GM12892 (cell line): ENCODE measurements at regions not wholly inside any gene's neighbourhood (a gene's known extent, or its start where the extent isn't known, plus 50 kb on each side); places are given as distances from the start of the nearest gene placed in this dataset.
"Not testable (repeated sequence)": the region's sequence is repeated elsewhere in the genome, so short reads cannot be mapped to it uniquely, and the experiment has no call there.

ENCODE experiments used
- DNase-seq: peaks from one replicate; pipeline ENCODE4 v3.0.0; 2011; ENCODE audit not compliant: insufficient read length
- FAIRE-seq: peaks from 2 replicates; lab custom pipeline; 2011; peaks lifted over from hg19 to GRCh38; lab: Jason Lieb, UNC
- POLR2A ChIP-seq: IDR thresholded peaks from 2 replicates; pipeline ENCODE4 v1.6.1; 2011; ENCODE audit warnings: low read depth, low read length, control low read depth
- POLR2AphosphoS5 ChIP-seq: IDR thresholded peaks from 2 replicates; pipeline ENCODE4 v1.6.1; 2011; ENCODE audit warnings: low read depth, low read length, control low read depth
- TAF1 ChIP-seq: IDR thresholded peaks from 2 replicates; pipeline ENCODE4 v1.6.1; 2011; ENCODE audit warnings: low read depth, mild to moderate bottlenecking, control low read depth, low read length, borderline replicate concordance

DNA sequence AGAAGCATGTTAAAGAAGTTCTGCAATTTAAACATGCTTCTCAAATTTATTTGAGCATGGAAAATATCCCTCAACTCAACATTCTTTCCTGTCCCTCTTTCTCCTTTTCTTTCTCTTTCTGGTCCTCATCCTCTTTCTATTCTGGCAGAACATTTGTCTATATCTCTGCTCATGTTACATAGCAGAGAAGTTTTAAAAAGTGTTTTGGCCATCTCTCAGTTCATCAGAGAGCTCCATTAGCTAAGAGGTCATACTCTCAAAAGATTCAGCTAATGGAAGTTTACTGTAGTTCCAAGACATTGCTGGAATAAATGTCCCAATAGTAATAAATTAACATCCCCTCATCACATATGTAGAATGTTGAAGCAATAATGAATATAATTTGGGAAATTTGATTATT lies 53.5 kb downstream of the XCL2 start:
- FAIRE-seq (no peak), DNase-seq (no peak)
- TF ChIP-seq TAF1 = no peak
- TF ChIP-seq POLR2AphosphoS5 = no peak
- TF ChIP-seq POLR2A = no peak

DNA sequence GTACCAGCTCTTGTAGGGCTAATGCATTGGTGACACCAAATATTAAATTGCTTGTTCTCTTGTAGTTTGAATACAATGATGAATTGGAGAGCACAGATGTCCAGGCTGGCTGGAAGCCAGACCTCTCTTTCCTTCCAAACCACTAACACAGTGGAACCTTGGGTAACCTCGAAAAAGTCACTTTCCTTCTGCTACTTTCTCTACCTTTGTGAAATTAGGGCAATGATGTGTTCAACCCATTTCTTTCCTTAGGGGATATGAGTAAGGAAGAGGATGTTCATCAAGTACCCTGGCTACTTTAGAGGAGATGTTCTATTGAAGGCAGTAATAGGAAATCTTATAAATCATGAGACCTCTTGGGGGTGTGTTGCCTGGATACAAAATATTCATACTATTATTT lies 55.7 kb downstream of the XCL2 start:
- FAIRE-seq (no peak), DNase-seq (no peak)
- TF ChIP-seq TAF1 = no peak
- no peak for TF ChIP-seq POLR2AphosphoS5
- no peak for TF ChIP-seq POLR2A

DNA sequence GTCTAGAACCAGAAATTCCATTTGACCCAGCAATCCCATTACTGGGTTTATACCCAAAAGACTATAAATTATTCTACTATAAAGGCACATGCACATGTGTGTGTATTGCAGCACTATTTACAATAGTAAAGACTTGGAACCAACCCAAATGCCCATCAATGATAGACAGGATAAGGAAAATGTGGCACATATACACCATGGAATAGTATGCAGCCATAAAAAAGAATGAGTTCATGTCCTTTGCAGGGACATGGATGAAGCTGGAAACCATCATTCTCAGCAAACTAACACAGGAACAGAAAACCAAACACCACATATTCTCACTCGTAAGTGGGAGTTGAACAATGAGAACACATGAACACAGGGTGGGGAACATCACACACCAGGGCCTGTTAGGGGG lies 57.0 kb downstream of the XCL2 start:
- FAIRE-seq, DNase-seq: not testable (repeated sequence)

DNA sequence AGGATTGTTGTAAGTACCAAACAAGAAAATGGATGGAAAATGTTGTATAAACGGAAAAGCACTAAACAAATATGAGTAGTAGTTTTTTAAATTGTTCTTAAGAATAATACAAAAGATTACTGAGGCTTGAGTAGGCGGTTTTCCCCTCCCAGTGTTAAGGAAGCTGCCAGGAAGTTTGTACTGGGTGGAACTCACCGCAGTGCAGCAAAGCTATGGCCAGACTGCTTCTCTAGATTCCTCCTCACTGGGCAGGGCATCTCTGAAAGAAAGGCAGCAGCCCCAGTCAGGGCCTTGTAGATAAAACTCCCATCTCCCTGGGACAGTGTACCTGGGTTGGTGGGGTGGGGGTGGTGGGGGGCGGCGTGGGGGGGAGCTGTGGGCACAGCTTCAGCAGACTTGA lies 58.7 kb downstream of the XCL2 start:
- DNase-seq (no peak), FAIRE-seq (no peak)
- TF ChIP-seq POLR2A (no peak), POLR2AphosphoS5 (no peak), TAF1 (no peak)

DNA sequence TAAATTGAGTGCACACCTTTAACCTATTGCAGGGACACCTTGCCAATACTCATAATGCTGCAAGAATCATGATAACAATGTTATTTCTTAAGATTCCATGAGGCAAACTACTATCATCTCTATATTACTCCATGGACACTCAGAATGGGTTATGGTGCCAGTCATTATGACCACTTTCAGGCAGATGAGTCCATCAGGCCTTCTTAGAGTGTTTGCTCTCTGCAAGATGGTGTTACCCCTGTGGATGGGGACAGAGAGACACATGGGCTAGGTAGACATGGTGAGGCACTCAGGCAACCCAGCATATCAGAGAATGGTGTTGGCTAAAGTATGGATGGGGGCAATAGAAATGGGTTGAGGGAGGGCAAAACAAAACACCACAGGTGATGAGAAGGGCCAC lies 59.7 kb downstream of the XCL2 start:
- no peak for FAIRE-seq
- no peak for DNase-seq
- no peak for TF ChIP-seq TAF1
- no peak for TF ChIP-seq POLR2AphosphoS5
- TF ChIP-seq POLR2A = no peak

DNA sequence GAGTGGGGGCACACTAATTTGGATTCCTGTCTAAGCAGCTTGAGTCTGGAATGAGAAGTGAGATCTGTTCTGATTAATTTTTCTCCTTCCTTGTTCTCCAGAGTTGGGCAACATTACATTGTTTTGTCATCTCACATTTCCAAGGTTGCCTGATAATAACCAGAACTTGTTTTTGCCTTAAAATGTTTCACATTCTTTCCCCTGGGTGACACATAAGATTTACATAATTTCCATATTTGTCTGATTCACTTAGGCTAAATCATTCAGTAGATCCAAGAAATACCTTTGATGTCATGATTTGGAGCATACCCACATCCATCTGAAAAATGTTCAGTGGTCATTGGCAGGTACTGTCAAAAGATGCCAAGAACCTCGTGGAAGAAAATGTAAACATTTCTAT lies 60.3 kb downstream of the XCL2 start:
- TF ChIP-seq POLR2AphosphoS5 (no peak), TAF1 (no peak)
- DNase-seq (no peak), FAIRE-seq (no peak)

DNA sequence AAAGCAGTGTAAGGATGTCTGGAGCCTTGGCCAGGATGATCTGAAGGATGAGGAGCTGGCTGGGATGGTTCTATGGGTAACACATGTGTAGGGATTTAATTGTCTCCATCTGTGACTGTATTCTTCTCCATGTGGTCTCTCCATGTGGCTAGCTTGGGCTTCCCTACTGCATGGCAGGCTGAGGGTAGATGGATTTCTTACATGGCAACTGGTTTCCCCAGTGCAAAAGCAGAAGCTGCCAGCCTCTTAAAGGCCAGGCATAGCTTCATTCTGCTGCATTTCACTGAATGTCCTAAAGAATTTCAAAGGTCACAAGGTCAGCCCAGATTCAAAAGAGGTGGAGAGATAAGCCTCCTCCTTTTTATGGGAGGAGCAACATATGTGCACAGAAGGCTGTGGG lies 61.7 kb downstream of the XCL2 start:
- no peak for FAIRE-seq
- no peak for DNase-seq
- TF ChIP-seq TAF1 (no peak), POLR2AphosphoS5 (no peak), POLR2A (no peak)

DNA sequence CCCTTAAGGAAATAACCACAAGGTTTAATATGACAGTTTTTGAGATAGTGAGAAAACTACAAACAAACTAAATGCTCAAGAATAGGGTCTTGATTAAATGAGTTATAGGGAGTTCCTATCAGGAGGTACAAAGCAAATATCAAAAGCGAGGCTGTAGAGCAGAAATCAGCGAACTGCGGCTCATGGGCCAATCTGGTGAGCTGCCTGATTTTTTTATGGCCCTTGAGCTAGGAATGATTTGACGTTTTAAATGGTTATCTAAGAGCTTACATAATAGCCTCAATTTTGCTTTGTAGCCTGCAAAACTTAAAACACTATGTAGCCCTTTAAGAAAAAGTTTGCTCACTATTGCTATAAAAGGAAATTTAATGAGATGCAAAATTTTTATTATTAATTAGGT lies 62.2 kb downstream of the XCL2 start:
- DNase-seq (no peak), FAIRE-seq (no peak)
- TF ChIP-seq TAF1 (no peak), POLR2AphosphoS5 (no peak), POLR2A (no peak)

DNA sequence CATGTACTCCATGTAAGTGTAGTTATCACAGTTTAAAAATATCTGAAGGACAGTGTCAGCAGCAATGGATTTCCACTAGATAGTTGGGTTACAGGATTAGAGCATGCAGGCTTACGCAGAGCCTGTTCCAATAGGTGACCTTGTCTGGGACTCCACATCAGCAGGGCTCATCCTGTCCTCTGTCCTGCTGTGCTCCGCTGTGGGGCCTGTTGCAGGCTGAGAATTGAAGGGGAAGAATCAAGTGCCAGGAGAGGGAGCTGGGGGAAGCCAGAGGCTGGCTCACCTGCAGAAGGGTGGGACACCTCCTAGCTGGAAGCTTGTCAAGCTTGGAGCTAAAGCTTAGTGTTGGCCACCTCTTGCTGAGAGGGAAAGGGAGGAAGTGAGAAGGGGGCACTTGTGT lies 62.8 kb downstream of the XCL2 start:
- DNase-seq (no peak), FAIRE-seq (no peak)
- no peak for TF ChIP-seq POLR2A
- no peak for TF ChIP-seq TAF1
- TF ChIP-seq POLR2AphosphoS5 = no peak

DNA sequence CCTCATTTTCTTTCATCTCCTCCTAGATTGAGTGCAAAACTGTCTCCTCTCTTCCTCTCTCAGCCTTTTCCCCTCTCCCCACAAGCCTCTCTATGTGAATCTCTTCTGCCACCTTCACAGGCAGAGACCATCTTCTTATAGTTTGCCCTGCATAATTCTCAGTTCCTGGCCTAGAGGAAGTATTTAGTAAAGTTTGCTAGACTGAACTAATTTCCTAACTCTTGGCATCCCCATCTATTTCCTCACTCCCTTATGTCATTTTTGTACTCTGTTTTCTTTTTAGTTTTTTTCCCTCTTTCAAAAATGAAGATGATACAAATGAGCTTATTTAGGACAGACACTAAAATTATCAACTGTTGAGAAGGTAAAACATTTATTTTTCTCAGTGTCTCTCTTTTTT lies 66.0 kb downstream of the XCL2 start:
- DNase-seq = no peak
- FAIRE-seq = no peak
- no peak for TF ChIP-seq TAF1
- TF ChIP-seq POLR2A = no peak
- no peak for TF ChIP-seq POLR2AphosphoS5

DNA sequence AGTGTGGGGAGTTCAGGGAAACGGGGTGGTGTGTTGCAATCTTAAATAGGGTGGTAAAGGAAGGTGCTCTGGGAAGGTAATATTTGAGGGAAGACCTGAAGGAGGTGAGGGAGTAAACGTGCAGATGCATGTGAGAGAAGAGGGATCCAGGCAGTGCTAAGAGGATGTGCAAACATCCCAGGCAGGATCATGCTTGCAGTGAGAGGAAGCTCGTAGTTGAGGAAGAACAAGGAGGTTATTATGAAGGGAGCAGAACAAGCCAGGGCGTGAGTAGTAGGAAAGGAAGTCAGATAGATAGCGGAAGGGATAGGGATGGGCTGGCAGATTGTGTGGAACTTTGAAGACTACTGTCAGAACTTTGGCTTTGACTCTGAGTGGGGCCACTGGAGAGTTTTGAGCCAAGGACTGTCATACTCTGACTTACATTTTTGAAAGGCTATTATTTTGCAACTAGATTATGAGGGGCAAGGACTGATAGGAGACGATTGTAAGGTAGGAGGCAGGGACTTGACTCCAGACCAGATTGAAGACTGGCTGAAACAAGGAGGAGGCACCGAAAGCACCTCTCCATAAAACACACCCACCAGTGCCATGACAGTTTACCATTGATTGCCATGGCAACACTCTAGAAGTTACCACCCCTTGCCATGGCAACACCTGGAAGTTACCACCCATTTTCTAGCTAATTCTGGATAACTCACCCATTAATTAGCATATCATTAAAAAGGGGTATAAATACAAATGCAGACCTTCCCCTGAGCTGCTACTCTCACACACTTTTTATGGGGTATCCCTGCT lies 67.0 kb downstream of the XCL2 start:
- TF ChIP-seq TAF1 = no peak
- TF ChIP-seq POLR2A = no peak
- TF ChIP-seq POLR2AphosphoS5 = no peak
- FAIRE-seq (no peak), DNase-seq (no peak)

DNA sequence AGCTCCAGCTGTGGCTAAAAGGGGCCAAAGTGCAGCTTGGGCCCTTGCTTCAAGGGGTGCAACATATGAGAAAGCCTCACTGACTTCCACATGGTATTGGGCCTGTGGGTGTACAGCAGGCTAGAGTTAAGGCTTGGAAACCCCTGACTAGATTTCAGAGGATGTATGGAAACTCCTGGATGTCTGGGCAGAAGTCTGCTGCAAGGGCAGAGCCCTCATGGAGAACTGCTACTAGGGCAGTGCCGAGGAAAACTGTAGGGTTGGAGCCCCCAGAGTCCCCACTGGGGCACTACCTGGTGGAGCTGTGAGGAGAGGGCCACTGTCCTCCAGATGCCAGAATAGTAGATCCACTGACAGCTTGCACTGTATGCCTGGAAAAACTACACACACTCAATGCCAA lies 69.5 kb downstream of the XCL2 start:
- no peak for DNase-seq
- no peak for FAIRE-seq
- no peak for TF ChIP-seq POLR2AphosphoS5
- no peak for TF ChIP-seq POLR2A
- TF ChIP-seq TAF1 = no peak

DNA sequence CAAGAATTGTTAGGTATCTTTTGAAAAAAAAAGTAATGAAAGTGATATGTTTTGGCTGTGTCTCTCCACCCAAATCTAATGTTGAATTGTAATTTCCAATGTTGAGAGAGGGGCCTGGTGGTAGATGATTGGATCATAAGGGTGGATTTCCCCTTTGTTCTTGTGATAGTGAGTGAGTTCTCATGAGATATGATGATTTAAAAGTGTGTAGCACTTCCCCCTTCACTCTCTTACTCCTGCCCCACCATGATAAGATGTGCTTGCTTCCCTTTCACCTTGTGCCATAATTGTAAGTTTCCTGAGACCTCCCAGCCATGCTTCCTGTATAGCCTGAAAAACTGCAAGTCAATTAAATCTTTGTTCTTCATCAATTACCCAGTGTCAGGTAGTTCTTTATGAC lies 70.7 kb downstream of the XCL2 start:
- TF ChIP-seq POLR2A (no peak), TAF1 (no peak), POLR2AphosphoS5 (no peak)
- FAIRE-seq = no peak
- no peak for DNase-seq
